ENCODE measurements at regions not wholly inside any gene's neighbourhood (a gene's known extent, or its start where the extent isn't known, plus 50 kb on each side); places are given as distances from the start of the nearest gene placed in this dataset.
A peak's percentile ranks its signal among the peaks of the same experiment; 100 is the strongest.

GRCh38 chr5:176169393-176170063 is 68.7 kb upstream of the SIMC1 start:
- DNase-seq (ENCODE audit: low spot score in 2 of 2), result peak in 1 of 2 donors; percentile 36
- 40 to 45% methylated on average over 3 of the region's 3 CpGs for WGBS, 2 donors
- no peak overlapping the region for H3K4me3 ChIP-seq (ENCODE audit: low read depth, poor library complexity, severe bottlenecking)
- no peak for TF ChIP-seq CTCF (IDR thresholded peaks at IDR 0.05)
- TF ChIP-seq POLR2A (IDR thresholded peaks at IDR 0.05), result no peak
- intact Hi-C loops (cut with DNase I; ENCODE audit: low total_unique reads), result no loop called here

GRCh38 chr5:176170084-176170483 is 68.1 kb upstream of the SIMC1 start:
- TF ChIP-seq POLR2A (IDR thresholded peaks at IDR 0.05) (no peak), CTCF (IDR thresholded peaks at IDR 0.05) (no peak)
- DNase-seq (ENCODE audit: low spot score in 2 of 2), result peak in 1 of 2 donors; percentile 36
- H3K4me3 ChIP-seq (ENCODE audit: low read depth, poor library complexity, severe bottlenecking), result no peak overlapping the region
- intact Hi-C loops (cut with DNase I; ENCODE audit: low total_unique reads), result no loop called here
- 13 to 24% methylated on average over 2 of the region's 2 CpGs for WGBS, 2 donors

- no peak for DNase-seq (ENCODE audit: low spot score in 2 of 2)
- H3K4me3 ChIP-seq (ENCODE audit: low read depth, poor library complexity, severe bottlenecking), result no peak overlapping the region
- WGBS, 2 donors, result 62 to 63% methylated on average over 11 of the region's 11 CpGs
- TF ChIP-seq CTCF (IDR thresholded peaks at IDR 0.05) (no peak), POLR2A (IDR thresholded peaks at IDR 0.05) (no peak)
- intact Hi-C loops (cut with DNase I; ENCODE audit: low total_unique reads), result no loop called here
Measured at GRCh38 chr5:176171171-176171760, 67.0 kb upstream of the SIMC1 start.

GRCh38 chr5:176172246-176172645 is 66.0 kb upstream of the SIMC1 start:
- no peak for DNase-seq (ENCODE audit: low spot score in 2 of 2)
- WGBS, 2 donors, result 62 to 73% methylated on average over 7 of the region's 7 CpGs
- no peak overlapping the region for H3K4me3 ChIP-seq (ENCODE audit: low read depth, poor library complexity, severe bottlenecking)
- intact Hi-C loops (cut with DNase I; ENCODE audit: low total_unique reads), result no loop called here
- TF ChIP-seq POLR2A (IDR thresholded peaks at IDR 0.05) (no peak), CTCF (IDR thresholded peaks at IDR 0.05) (no peak)

- WGBS, 2 donors, result 67 to 74% methylated on average over 7 of the region's 7 CpGs
Measured at GRCh38 chr5:176173647-176174046, 64.6 kb upstream of the SIMC1 start.

More at GRCh38 chr5:176173647-176174046, 64.6 kb upstream of the SIMC1 start:
- TF ChIP-seq CTCF (IDR thresholded peaks at IDR 0.05) (no peak), POLR2A (IDR thresholded peaks at IDR 0.05) (no peak)
- no peak overlapping the region for H3K4me3 ChIP-seq (ENCODE audit: low read depth, poor library complexity, severe bottlenecking)
- DNase-seq (ENCODE audit: low spot score in 2 of 2), result peak in 1 of 2 donors; percentile 65
- intact Hi-C loops (cut with DNase I; ENCODE audit: low total_unique reads), result no loop called here

All from lower leg skin (tissue), 4 donors.